OCI-LY7 (cell line): ENCODE measurements at regions not wholly inside any gene's neighbourhood (a gene's known extent, or its start where the extent isn't known, plus 50 kb on each side); places are given as distances from the start of the nearest gene placed in this dataset.

Source experiments
- BruUV-seq: library from RNA; stranded (reverse); fragments of 400-500 nt; replicated peaks from 2 replicates; lab custom pipeline; 2021; lab: Mats Ljungman, UMichigan
- CTCF ChIA-PET: fragments of 300-600 bp; sonication (Branson Sonifier 250); formaldehyde crosslinking; loops from one replicate; lab custom pipeline; 2022; ENCODE audit warnings: antibody characterized with exemption; ENCODE audit not compliant: unreplicated experiment; lab: Charles Lee
- POLR2A ChIA-PET: fragments of 300-600 bp; sonication (Branson Sonifier 250); formaldehyde crosslinking; loops from one replicate; lab custom pipeline; 2022; ENCODE audit warnings: antibody characterized with exemption; lab: Charles Lee
- DNase-seq: peaks from one replicate; pipeline ENCODE4 v3.0.0-alpha.2; 2015; ENCODE audit warnings: low spot score
- H2AFZ ChIP-seq: fragments of 200-600 bp; sonication (generic), shearing (Covaris generic); 2 replicates; pipeline ENCODE4 v1.6.1; 2014; ENCODE audit warnings: mild to moderate bottlenecking, antibody characterized with exemption, low read length, moderate library complexity
- H3K27ac ChIP-seq: fragments of 200-600 bp; sonication (generic); 2 replicates; pipeline ENCODE4 v1.5.1; 2014; ENCODE audit warnings: mixed run types, low read depth, mild to moderate bottlenecking, moderate library complexity, low read length, inconsistent platforms; ENCODE audit not compliant: poor library complexity, severe bottlenecking
- H3K36me3 ChIP-seq: fragments of 200-600 bp; sonication (generic); 2 replicates; pipeline ENCODE4 v1.6.1; 2014; ENCODE audit warnings: mild to moderate bottlenecking, antibody characterized with exemption, low read length, moderate library complexity, mixed read lengths; ENCODE audit not compliant: insufficient read depth
- H3K4me1 ChIP-seq: fragments of 200-600 bp; sonication (generic); 2 replicates; pipeline ENCODE4 v1.5.1; 2014; ENCODE audit warnings: mild to moderate bottlenecking, low read length; ENCODE audit not compliant: insufficient read depth, poor library complexity, severe bottlenecking
- H3K4me2 ChIP-seq: fragments of 200-600 bp; sonication (generic); 2 replicates; pipeline ENCODE4 v1.6.1; 2014; ENCODE audit warnings: mild to moderate bottlenecking, low read length
- H3K4me3 ChIP-seq: fragments of 200-600 bp; sonication (generic); 2 replicates; pipeline ENCODE4 v1.5.1; 2014; ENCODE audit warnings: mild to moderate bottlenecking, low read depth, low read length; ENCODE audit not compliant: poor library complexity, severe bottlenecking
- H3K79me2 ChIP-seq: fragments of 200-600 bp; sonication (generic); 2 replicates; pipeline ENCODE4 v1.6.1; 2016; ENCODE audit warnings: low read depth, mild to moderate bottlenecking, low read length, moderate library complexity, mixed read lengths; ENCODE audit not compliant: insufficient read depth
- H3K9me2 ChIP-seq: fragments of 200-600 bp; sonication (generic); 2 replicates; pipeline ENCODE4 v1.6.1; 2016; ENCODE audit warnings: mild to moderate bottlenecking, low read length, mixed read lengths; ENCODE audit not compliant: insufficient read depth
- H3K9me3 ChIP-seq: fragments of 200-600 bp; sonication (generic); 2 replicates; pipeline ENCODE4 v1.6.1; 2014; ENCODE audit warnings: mild to moderate bottlenecking, mixed run types, low read length, mixed read lengths
- H4K20me1 ChIP-seq: fragments of 200-600 bp; sonication (generic); 2 replicates; pipeline ENCODE4 v1.6.1; 2014; ENCODE audit warnings: mild to moderate bottlenecking, antibody characterized with exemption, low read length, moderate library complexity, mixed read lengths; ENCODE audit not compliant: insufficient read depth
- EZH2phosphoT487 ChIP-seq: fragments of 200-600 bp; sonication (generic); IDR thresholded peaks from 2 replicates; pipeline ENCODE4 v1.6.1; 2018; ENCODE audit warnings: low read depth, borderline replicate concordance, mild to moderate bottlenecking, mixed run types, antibody characterized with exemption, low read length, moderate library complexity, mixed read lengths
- intact Hi-C: fragments of 100-400 bp; cut with micrococcal nuclease; formaldehyde crosslinking; loops from one replicate; pipeline ENCODE4 v1.10.0; 2022; ENCODE audit not compliant: unreplicated experiment
- TF ChIP-seq, protein P1 (sequence below): fragments of 200-600 bp; sonication (generic); conservative IDR thresholded peaks from 2 replicates; pipeline ENCODE4 v1.5.1; 2014; ENCODE audit warnings: mild to moderate bottlenecking, antibody characterized with exemption, low read length, moderate library complexity, mixed read lengths

DNA sequence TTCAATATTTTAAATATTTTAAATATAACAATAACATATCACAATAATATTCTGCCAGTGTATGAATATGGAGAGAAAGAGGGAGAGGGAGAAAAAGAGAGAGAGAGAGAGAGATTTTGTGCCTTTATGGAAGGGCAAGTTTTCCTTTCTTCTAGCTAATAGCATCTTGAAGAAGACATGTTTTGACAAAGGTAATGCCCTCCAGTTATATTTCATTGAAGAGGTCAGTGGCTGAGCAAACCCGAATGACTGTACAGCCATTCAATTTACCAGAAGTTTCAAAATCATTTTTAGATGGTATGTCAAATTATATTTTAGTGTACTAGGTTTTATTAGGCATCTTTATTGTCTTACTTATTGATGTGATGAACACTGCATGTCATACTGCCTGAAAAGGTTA is 139.3 kb downstream of the EMB start:
- Histone ChIP-seq H4K20me1 (no peaks in the 10 kb centered on the region), H3K9me2 (no peaks in the 10 kb centered on the region), H2AFZ (no peak overlapping the region), H3K4me3 (no peak overlapping the region), H3K9me3 (peaks cover 22% of the 10 kb centered on the region; the same call in 1 of the 2 replicates), H3K36me3 (peaks cover 18% of the 10 kb centered on the region), H3K4me2 (no peak overlapping the region), H3K4me1 (peaks cover 46% of the 10 kb centered on the region), H3K27ac (no peak overlapping the region), H3K79me2 (no peaks in the 10 kb centered on the region)
- intact Hi-C loops, result loop anchor here (5.0 kb wide), 1 partner anchor 124 kb away; no protein-coding TSS in a partner anchor
- POLR2A ChIA-PET, result interaction anchor here (0.6 to 1.5 kb wide), 5 partner anchors 15 to 112 kb away, joined by 3 to 5 read pairs (median 3); no protein-coding TSS in a partner anchor
- no TSS peak for BruUV-seq
- TF ChIP-seq, protein P1, sequence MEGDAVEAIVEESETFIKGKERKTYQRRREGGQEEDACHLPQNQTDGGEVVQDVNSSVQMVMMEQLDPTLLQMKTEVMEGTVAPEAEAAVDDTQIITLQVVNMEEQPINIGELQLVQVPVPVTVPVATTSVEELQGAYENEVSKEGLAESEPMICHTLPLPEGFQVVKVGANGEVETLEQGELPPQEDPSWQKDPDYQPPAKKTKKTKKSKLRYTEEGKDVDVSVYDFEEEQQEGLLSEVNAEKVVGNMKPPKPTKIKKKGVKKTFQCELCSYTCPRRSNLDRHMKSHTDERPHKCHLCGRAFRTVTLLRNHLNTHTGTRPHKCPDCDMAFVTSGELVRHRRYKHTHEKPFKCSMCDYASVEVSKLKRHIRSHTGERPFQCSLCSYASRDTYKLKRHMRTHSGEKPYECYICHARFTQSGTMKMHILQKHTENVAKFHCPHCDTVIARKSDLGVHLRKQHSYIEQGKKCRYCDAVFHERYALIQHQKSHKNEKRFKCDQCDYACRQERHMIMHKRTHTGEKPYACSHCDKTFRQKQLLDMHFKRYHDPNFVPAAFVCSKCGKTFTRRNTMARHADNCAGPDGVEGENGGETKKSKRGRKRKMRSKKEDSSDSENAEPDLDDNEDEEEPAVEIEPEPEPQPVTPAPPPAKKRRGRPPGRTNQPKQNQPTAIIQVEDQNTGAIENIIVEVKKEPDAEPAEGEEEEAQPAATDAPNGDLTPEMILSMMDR, result no peak
- no peak for TF ChIP-seq EZH2phosphoT487
- DNase-seq, result no peak
- CTCF ChIA-PET, result no interaction called here

DNA sequence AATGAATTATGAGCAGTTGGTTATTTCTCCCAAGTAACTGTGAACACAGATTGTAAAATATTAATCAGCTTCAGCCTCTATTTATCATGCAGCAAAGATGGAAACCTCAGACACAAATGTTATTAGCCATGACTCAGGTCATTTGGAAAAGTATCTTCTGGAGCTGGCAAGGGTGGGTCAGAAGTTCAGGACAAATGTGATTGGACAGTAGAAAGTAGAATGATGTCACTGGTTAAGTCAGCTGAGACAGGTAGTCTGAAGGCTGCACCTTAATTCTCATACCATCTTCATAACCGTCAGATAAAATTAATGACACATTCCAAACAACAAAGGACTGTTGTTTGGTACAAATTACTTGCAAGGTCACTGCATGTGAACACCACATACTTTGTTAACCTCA is 140.2 kb downstream of the EMB start:
- Histone ChIP-seq H3K9me2 (no peaks in the 10 kb centered on the region), H3K79me2 (no peaks in the 10 kb centered on the region), H2AFZ (peak overlapping the region; percentile 43; the same call in 1 of the 2 replicates), H3K4me3 (no peak overlapping the region), H3K36me3 (peaks cover 18% of the 10 kb centered on the region), H3K27ac (no peak overlapping the region), H3K4me1 (peaks cover 39% of the 10 kb centered on the region), H3K4me2 (no peak overlapping the region; the same call in 1 of the 2 replicates), H3K9me3 (peaks cover 22% of the 10 kb centered on the region; the same call in 1 of the 2 replicates), H4K20me1 (no peaks in the 10 kb centered on the region)
- DNase-seq, result no peak
- TF ChIP-seq EZH2phosphoT487, result no peak
- TF ChIP-seq, protein P1, result no peak
- POLR2A ChIA-PET, result interaction anchor here (0.6 to 1.5 kb wide), 3 partner anchors 9 to 111 kb away, joined by 3 to 5 read pairs (median 4); no protein-coding TSS in a partner anchor
- BruUV-seq, result no TSS peak
- intact Hi-C loops, result loop anchor here (5.0 kb wide), 1 partner anchor 124 kb away; no protein-coding TSS in a partner anchor
- CTCF ChIA-PET, result no interaction called here

GRCh38 chr5:50299896-50300295 is 141.2 kb downstream of the EMB start:
- no peak overlapping the region for H3K4me3 ChIP-seq
- peaks cover 16% of the 10 kb centered on the region; the same call in 1 of the 2 replicates for H3K9me3 ChIP-seq
- H3K27ac ChIP-seq, result no peak overlapping the region
- TF ChIP-seq, protein P1, result no peak
- TF ChIP-seq EZH2phosphoT487, result no peak
- H3K4me1 ChIP-seq, result peaks cover 30% of the 10 kb centered on the region
- no peak overlapping the region; the same call in 1 of the 2 replicates for H3K4me2 ChIP-seq
- POLR2A ChIA-PET, result interaction anchor here (1.5 kb wide), 1 partner anchor 8 kb away, joined by 4 read pairs; no protein-coding TSS in a partner anchor
- CTCF ChIA-PET, result no interaction called here
- no TSS peak for BruUV-seq
- DNase-seq, result no peak
- no peaks in the 10 kb centered on the region for H3K9me2 ChIP-seq
- intact Hi-C loops, result loop anchor here (5.0 kb wide), 1 partner anchor 123 kb away; no protein-coding TSS in a partner anchor
- peak overlapping the region; percentile 43; the same call in 1 of the 2 replicates for H2AFZ ChIP-seq
- H3K36me3 ChIP-seq, result peaks cover 12% of the 10 kb centered on the region; the same call in 1 of the 2 replicates
- H3K79me2 ChIP-seq, result no peaks in the 10 kb centered on the region
- H4K20me1 ChIP-seq, result no peaks in the 10 kb centered on the region
